HepG2 (cell line): ENCODE measurements at regions not wholly inside any gene's neighbourhood (a gene's known extent, or its start where the extent isn't known, plus 50 kb on each side); places are given as distances from the start of the nearest gene placed in this dataset.

ENCODE experiments used
- ATAC-seq: fragments of 200-7000 bp; cut with Tn5 transposase; 3 replicates; pipeline ENCODE4 v1.9.1; 2020; ENCODE audit warnings: mild to moderate bottlenecking, moderate library complexity
- BruUV-seq: library from RNA; stranded (reverse); fragments of 400-500 nt; replicated peaks from 2 replicates; lab custom pipeline; 2021; lab: Mats Ljungman, UMichigan
- CTCF ChIA-PET: fragments of 300-600 bp; formaldehyde crosslinking; extraction: SDS; loops from one replicate; lab custom pipeline; 2021; ENCODE audit warnings: low total read pairs, inconsistent platforms, low intra/inter-chr PET ratio; lab: Yijun Ruan, JAX
- POLR2A ChIA-PET: fragments of 350-600 bp; sonication (Branson Sonifier 250); formaldehyde crosslinking; loops from one replicate; lab custom pipeline; 2020; ENCODE audit warnings: antibody characterized with exemption, inconsistent platforms; lab: Yijun Ruan, JAX
- DNase-seq: peaks from one replicate; pipeline ENCODE4 v3.0.0-alpha.2; 2015; ENCODE audit warnings: low spot score
- FAIRE-seq: peaks from 3 replicates; lab custom pipeline; 2011; peaks lifted over from hg19 to GRCh38; lab: Jason Lieb, UNC
- H2AFZ ChIP-seq: one replicate; pipeline ENCODE4 v1.6.1; 2011; ENCODE audit warnings: low read length, inconsistent platforms
- H3K27ac ChIP-seq: fragments of 300-600 bp; 3 replicates; pipeline ENCODE4 v1.8.0; 2011; ENCODE audit warnings: mixed run types, mild to moderate bottlenecking, mixed read lengths, low read length, inconsistent platforms; ENCODE audit not compliant: insufficient read depth; ENCODE audit errors: extremely low read length
- H3K27me3 ChIP-seq, 2 experiments: fragments of 200-600 bp in 1 of 2; 2 replicates in 1 of 2; 3 replicates in 1 of 2; pipeline versions ENCODE4 v1.6.0 to v1.8.0; 2011; ENCODE audit warnings: low read length in 2 of 2, mild to moderate bottlenecking in 2 of 2, moderate library complexity in 2 of 2, inconsistent platforms in 1 of 2; ENCODE audit not compliant: insufficient read depth in 2 of 2, control insufficient read depth in 1 of 2
- H3K36me3 ChIP-seq, 2 experiments: fragments of 200-600 bp in 1 of 2; replicated peaks in 1 of 2; 2 replicates in 1 of 2; 3 replicates in 1 of 2; pipeline versions ENCODE4 v1.5.1 to v1.8.0; 2011; ENCODE audit warnings: low read length in 2 of 2, inconsistent platforms in 1 of 2; ENCODE audit not compliant: insufficient read depth in 2 of 2, control insufficient read depth in 1 of 2
- H3K4me1 ChIP-seq: 2 replicates; pipeline ENCODE4 v1.5.1; 2012; ENCODE audit warnings: low read length, inconsistent platforms; ENCODE audit not compliant: insufficient read depth
- H3K4me2 ChIP-seq: 2 replicates; pipeline ENCODE4 v1.6.0; 2011; ENCODE audit warnings: low read depth, low read length, inconsistent platforms
- H3K4me3 ChIP-seq, 3 experiments: fragments of 200-600 bp in 1 of 3; sonication (generic), shearing (Covaris generic) in 1 of 3; replicated peaks in 1 of 3; 2 replicates each; pipeline ENCODE4 v1.5.1; 2011 to 2016; ENCODE audit warnings: low read length in 3 of 3, inconsistent platforms in 2 of 3, low read depth in 2 of 3, mild to moderate bottlenecking in 2 of 3, control low read depth in 1 of 3, mixed read lengths in 1 of 3; ENCODE audit not compliant: insufficient read depth in 1 of 3
- H3K79me2 ChIP-seq: one replicate; pipeline ENCODE4 v1.6.1; 2011; ENCODE audit warnings: low read length, inconsistent platforms; ENCODE audit not compliant: insufficient read depth
- H3K9ac ChIP-seq: 2 replicates; pipeline ENCODE4 v1.6.0; 2011; ENCODE audit warnings: mild to moderate bottlenecking, low read depth, low read length, inconsistent platforms; ENCODE audit not compliant: insufficient read depth
- H3K9me3 ChIP-seq: 2 replicates; pipeline ENCODE4 v1.5.1; 2012; ENCODE audit warnings: mild to moderate bottlenecking, low read length
- H4K20me1 ChIP-seq: 2 replicates; pipeline ENCODE4 v1.6.0; 2011; ENCODE audit warnings: inconsistent platforms, mild to moderate bottlenecking, low read length, moderate library complexity; ENCODE audit not compliant: insufficient read depth
- FOXA1 ChIP-seq, 2 experiments: fragments of 450-650 bp in 1 of 2; sonication (generic) in 1 of 2; formaldehyde crosslinking in 1 of 2; IDR thresholded peaks; 2 replicates each; pipeline versions ENCODE4 v1.4.0 to v1.6.1; 2016 to 2020; ENCODE audit warnings: missing genetic modification reagents in 1 of 2
- GTF3A ChIP-seq: sonication (generic); formaldehyde crosslinking; conservative IDR thresholded peaks from 2 replicates; pipeline ENCODE4 v1.4.0; 2020; ENCODE audit warnings: mild to moderate bottlenecking, missing genetic modification reagents
- IKZF4 ChIP-seq: sonication (generic); formaldehyde crosslinking; IDR thresholded peaks from 2 replicates; pipeline ENCODE4 v1.5.1; 2020; ENCODE audit warnings: borderline replicate concordance, mild to moderate bottlenecking, low read depth, missing genetic modification reagents; ENCODE audit errors: not compliant biosample characterization
- KLF16 ChIP-seq, 2 experiments: sonication (generic) in 1 of 2; formaldehyde crosslinking in 1 of 2; IDR thresholded peaks; 2 replicates each; pipeline versions ENCODE4 v1.6.1 to v1.8.0; 2016 to 2023; ENCODE audit warnings: missing genetic modification reagents in 2 of 2, missing compliant biosample characterization in 1 of 2
- NFRKB ChIP-seq: fragments of 450-650 bp; IDR thresholded peaks from 2 replicates; pipeline ENCODE4 v1.6.1; 2017
- PCBP2 ChIP-seq: fragments of 200-400 bp; formaldehyde crosslinking; optimal IDR thresholded peaks from 2 replicates; pipeline ENCODE3; 2018; ENCODE audit warnings: low read length, low read depth; ENCODE audit not compliant: poor library complexity, severe bottlenecking
- RBFOX2 ChIP-seq: fragments of 200-400 bp; formaldehyde crosslinking; IDR thresholded peaks from 2 replicates; pipeline ENCODE4 v1.6.1; 2017; ENCODE audit warnings: low read depth, mild to moderate bottlenecking, low read length
- SOX6 ChIP-seq, 2 experiments: fragments of 450-650 bp in 1 of 2; sonication (generic) in 1 of 2; formaldehyde crosslinking in 1 of 2; IDR thresholded peaks; 2 replicates each; pipeline versions ENCODE4 v1.4.0 to v1.6.1; 2017 to 2020; ENCODE audit warnings: antibody characterized with exemption in 1 of 2, mild to moderate bottlenecking in 1 of 2, missing genetic modification reagents in 1 of 2
- TBP ChIP-seq: sonication (generic); formaldehyde crosslinking; IDR thresholded peaks from 2 replicates; pipeline ENCODE4 v1.5.0; 2020; ENCODE audit warnings: missing genetic modification reagents
- ZBTB21 ChIP-seq: sonication (generic); formaldehyde crosslinking; IDR thresholded peaks from 2 replicates; pipeline ENCODE4 v1.4.0; 2020; ENCODE audit warnings: missing genetic modification reagents
- ZNF205 ChIP-seq: IDR thresholded peaks from 2 replicates; pipeline ENCODE4 v1.6.1; 2018; ENCODE audit warnings: missing biosample characterization, missing genetic modification reagents
- ZNF30 ChIP-seq: sonication (generic); formaldehyde crosslinking; IDR thresholded peaks from 2 replicates; pipeline ENCODE4 v1.5.0; 2020; ENCODE audit warnings: mild to moderate bottlenecking, missing genetic modification reagents
- ZNF839 ChIP-seq: sonication (generic); formaldehyde crosslinking; IDR thresholded peaks from 2 replicates; pipeline ENCODE4 v1.4.0; 2020; ENCODE audit warnings: missing genetic modification reagents, mild to moderate bottlenecking, borderline replicate concordance
- WGBS: methylation state at CpG from one replicate; pipeline ENCODE4 v1.1.6; 2017; ENCODE audit warnings: low lambda C conversion rate; 5-methylcytosine and 5-hydroxymethylcytosine counted together
- in situ Hi-C: cut with HindIII; loops from 2 replicates; pipeline ENCODE4 v1.10.0; 2017; ENCODE audit warnings: low pct_unique_long_range_greater_than_20kb; ENCODE audit not compliant: extremely low pct_ligation_motif_present
- intact Hi-C: fragments of 100-400 bp; cut with micrococcal nuclease; formaldehyde crosslinking; loops from one replicate; pipeline ENCODE4 v1.10.0; 2022; ENCODE audit not compliant: unreplicated experiment
- TF ChIP-seq, protein P1 (sequence below): sonication (generic); formaldehyde crosslinking; IDR thresholded peaks from 2 replicates; pipeline ENCODE4 v1.8.0; 2022; ENCODE audit warnings: missing genetic modification reagents, mild to moderate bottlenecking, borderline replicate concordance
- TF ChIP-seq, protein P2 (sequence below): sonication (generic); formaldehyde crosslinking; IDR thresholded peaks from 2 replicates; pipeline ENCODE4 v1.4.0; 2020; ENCODE audit warnings: mild to moderate bottlenecking, missing genetic modification reagents
- TF ChIP-seq, protein P3 (sequence below), 2 experiments: sonication (generic) in 1 of 2; formaldehyde crosslinking in 1 of 2; IDR thresholded peaks; 2 replicates each; pipeline versions ENCODE4 v1.4.0 to v1.6.1; 2018 to 2020; ENCODE audit warnings: missing genetic modification reagents in 2 of 2, borderline replicate concordance in 1 of 2, low read depth in 1 of 2, mild to moderate bottlenecking in 1 of 2, missing biosample characterization in 1 of 2
- TF ChIP-seq, protein P4 (sequence below): conservative IDR thresholded peaks from 2 replicates; pipeline ENCODE4 v1.6.1; 2018; ENCODE audit warnings: missing genetic modification reagents

DNA sequence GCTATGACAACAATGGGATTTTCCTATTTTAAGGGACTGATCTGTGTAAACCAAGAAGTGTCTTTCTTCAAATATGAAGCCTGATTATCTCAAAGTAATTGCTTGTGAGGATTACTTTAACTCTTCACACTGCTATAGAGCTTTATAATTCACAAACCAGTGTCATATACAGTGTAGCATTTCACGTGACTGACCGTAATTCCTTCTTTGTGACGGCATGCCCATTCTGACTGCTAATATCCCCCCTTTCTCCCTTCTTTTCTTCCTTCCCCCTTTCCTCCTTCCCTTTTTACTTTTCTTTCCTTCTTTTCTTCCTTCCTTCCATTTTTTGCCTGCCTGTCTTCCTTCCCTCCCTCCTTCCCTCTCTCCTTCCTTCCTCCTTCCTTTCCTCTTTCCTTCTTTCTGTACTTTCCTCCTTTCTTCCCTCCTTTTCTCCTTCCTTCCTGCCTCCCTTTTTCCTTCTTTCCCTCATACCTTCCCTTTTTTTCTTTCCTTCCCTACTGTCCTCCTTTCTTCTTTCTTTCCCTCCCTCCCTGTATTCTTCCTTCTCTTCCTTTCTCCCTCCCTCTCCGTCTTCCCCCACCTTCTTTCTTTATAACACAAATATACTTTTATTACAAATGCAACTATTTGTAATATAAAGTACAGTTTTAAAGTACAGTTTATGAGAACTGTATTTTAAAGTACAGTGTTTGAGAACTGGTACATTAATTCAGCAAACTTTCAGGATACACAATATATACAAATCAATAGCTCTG is 75.0 kb upstream of the EXOC2 start:
- H4K20me1 ChIP-seq = no peaks in the 10 kb centered on the region
- no peaks in the 10 kb centered on the region for H3K4me1 ChIP-seq
- no peaks in the 10 kb centered on the region for H3K79me2 ChIP-seq
- no peak overlapping the region for H3K4me2 ChIP-seq
- DNase-seq (no peak), ATAC-seq (no peak), FAIRE-seq (no peak)
- in situ Hi-C loops = no loop called here
- no TSS peak for BruUV-seq
- no peak overlapping the region for H3K4me3 ChIP-seq
- H3K27me3 ChIP-seq = peaks cover 6 to 37% of the 10 kb centered on the region in 2 experiments; a peak in 3 of 5 replicates
- POLR2A ChIA-PET = no interaction called here
- no peak overlapping the region for H2AFZ ChIP-seq
- WGBS = 29% methylated on average over 4 of the region's 4 CpGs
- intact Hi-C loops = no loop called here
- CTCF ChIA-PET = no interaction called here
- no peaks in the 10 kb centered on the region for H3K9me3 ChIP-seq
- H3K27ac ChIP-seq = no peak overlapping the region
- no peaks in the 10 kb centered on the region for H3K36me3 ChIP-seq
- no peak overlapping the region for H3K9ac ChIP-seq
- TF ChIP-seq PCBP2 (peak; percentile 94), SOX6 (IDR thresholded peaks at IDR 0.05) (peak; percentile 89; the same call in 1 of the 2 replicates), SOX6 (CRISPR knock-in tag; IDR thresholded peaks at IDR 0.05) (no peak), FOXA1 (IDR thresholded peaks at IDR 0.05) (peak; percentile 21; the same call in 1 of the 2 replicates), FOXA1 (CRISPR knock-in tag; IDR thresholded peaks at IDR 0.05) (no peak), GTF3A (CRISPR knock-in tag) (no peak), IKZF4 (CRISPR knock-in tag) (no peak), ZNF839 (CRISPR knock-in tag) (no peak), ZBTB21 (CRISPR knock-in tag) (no peak), RBFOX2 (no peak), ZNF205 (no peak), NFRKB (0 out of 2 replicates have a peak, but pooled peaks have one; percentile 12), ZNF30 (CRISPR knock-in tag) (no peak), KLF16 (CRISPR knock-in tag; IDR thresholded peaks at IDR 0.05) (no peak), TBP (CRISPR knock-in tag) (no peak)
- TF ChIP-seq, protein P1, sequence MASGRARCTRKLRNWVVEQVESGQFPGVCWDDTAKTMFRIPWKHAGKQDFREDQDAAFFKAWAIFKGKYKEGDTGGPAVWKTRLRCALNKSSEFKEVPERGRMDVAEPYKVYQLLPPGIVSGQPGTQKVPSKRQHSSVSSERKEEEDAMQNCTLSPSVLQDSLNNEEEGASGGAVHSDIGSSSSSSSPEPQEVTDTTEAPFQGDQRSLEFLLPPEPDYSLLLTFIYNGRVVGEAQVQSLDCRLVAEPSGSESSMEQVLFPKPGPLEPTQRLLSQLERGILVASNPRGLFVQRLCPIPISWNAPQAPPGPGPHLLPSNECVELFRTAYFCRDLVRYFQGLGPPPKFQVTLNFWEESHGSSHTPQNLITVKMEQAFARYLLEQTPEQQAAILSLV (CRISPR knock-in tag) = no peak
- TF ChIP-seq, protein P2, sequence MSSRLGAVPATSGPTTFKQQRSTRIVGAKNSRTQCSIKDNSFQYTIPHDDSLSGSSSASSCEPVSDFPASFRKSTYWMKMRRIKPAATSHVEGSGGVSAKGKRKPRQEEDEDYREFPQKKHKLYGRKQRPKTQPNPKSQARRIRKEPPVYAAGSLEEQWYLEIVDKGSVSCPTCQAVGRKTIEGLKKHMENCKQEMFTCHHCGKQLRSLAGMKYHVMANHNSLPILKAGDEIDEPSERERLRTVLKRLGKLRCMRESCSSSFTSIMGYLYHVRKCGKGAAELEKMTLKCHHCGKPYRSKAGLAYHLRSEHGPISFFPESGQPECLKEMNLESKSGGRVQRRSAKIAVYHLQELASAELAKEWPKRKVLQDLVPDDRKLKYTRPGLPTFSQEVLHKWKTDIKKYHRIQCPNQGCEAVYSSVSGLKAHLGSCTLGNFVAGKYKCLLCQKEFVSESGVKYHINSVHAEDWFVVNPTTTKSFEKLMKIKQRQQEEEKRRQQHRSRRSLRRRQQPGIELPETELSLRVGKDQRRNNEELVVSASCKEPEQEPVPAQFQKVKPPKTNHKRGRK (CRISPR knock-in tag) = peak; percentile 73; the same call in 1 of the 2 replicates
- TF ChIP-seq, protein P3, sequence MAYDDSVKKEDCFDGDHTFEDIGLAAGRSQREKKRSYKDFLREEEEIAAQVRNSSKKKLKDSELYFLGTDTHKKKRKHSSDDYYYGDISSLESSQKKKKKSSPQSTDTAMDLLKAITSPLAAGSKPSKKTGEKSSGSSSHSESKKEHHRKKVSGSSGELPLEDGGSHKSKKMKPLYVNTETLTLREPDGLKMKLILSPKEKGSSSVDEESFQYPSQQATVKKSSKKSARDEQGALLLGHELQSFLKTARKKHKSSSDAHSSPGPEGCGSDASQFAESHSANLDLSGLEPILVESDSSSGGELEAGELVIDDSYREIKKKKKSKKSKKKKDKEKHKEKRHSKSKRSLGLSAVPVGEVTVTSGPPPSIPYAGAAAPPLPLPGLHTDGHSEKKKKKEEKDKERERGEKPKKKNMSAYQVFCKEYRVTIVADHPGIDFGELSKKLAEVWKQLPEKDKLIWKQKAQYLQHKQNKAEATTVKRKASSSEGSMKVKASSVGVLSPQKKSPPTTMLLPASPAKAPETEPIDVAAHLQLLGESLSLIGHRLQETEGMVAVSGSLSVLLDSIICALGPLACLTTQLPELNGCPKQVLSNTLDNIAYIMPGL (CRISPR knock-in tag; IDR thresholded peaks at IDR 0.05; ENCODE audit: borderline replicate concordance in 1 of 2, low read depth in 1 of 2) = no peak
- TF ChIP-seq, protein P4, sequence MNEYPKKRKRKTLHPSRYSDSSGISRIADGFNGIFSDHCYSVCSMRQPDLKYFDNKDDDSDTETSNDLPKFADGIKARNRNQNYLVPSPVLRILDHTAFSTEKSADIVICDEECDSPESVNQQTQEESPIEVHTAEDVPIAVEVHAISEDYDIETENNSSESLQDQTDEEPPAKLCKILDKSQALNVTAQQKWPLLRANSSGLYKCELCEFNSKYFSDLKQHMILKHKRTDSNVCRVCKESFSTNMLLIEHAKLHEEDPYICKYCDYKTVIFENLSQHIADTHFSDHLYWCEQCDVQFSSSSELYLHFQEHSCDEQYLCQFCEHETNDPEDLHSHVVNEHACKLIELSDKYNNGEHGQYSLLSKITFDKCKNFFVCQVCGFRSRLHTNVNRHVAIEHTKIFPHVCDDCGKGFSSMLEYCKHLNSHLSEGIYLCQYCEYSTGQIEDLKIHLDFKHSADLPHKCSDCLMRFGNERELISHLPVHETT (CRISPR knock-in tag) = no peak
